ENCODE measurements at regions not wholly inside any gene's neighbourhood (a gene's known extent, or its start where the extent isn't known, plus 50 kb on each side); places are given as distances from the start of the nearest gene placed in this dataset.

- H3K27ac ChIP-seq (ENCODE audit: low read depth in 2 of 2, low read length in 1 of 2), result peak overlapping the region in 1 of 2 experiments; percentile 97; a peak in 2 of 4 replicates
- no peak for DNase-seq
Measured at GRCh38 chr11:109035284-109035683, 370.4 kb downstream of the DDX10 start.

DNA sequence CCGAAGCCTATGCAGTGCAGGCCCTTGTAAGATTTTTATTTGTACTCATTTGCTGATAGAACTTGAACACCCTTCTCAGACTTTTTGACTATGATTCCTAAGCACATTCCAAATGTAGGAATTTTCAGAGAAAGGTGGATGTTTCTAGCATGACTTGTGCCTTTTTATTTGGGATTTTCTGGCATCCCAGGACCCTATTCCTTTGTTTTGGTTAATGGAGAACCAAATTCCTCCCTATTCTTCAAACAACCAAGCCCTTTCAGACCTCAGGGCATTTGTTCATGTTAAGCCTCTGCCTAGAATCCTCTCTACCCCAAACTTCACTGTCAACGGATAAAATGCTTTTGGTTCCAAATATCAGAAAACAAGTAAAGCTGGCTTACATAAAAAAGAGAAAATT is 371.1 kb downstream of the DDX10 start:
- Histone ChIP-seq H3K9me2 (no peaks in the 10 kb centered on the region), H3F3A (replicated peaks; ENCODE audit: insufficient read depth) (peaks cover 59% of the 10 kb centered on the region), H3K9ac (no peak overlapping the region), H3K79me2 (ENCODE audit: insufficient read depth) (no peaks in the 10 kb centered on the region), H3K9me3 (no peaks in the 10 kb centered on the region), H3K4me1 (ENCODE audit: control insufficient read depth in 1 of 2, insufficient read depth in 2 of 2, low read depth in 1 of 2, low read length in 1 of 2) (peaks cover 0 to 47% of the 10 kb centered on the region in 2 experiments; a peak in 2 of 4 replicates), H3K27ac (ENCODE audit: low read depth in 2 of 2, low read length in 1 of 2) (peak overlapping the region in 1 of 2 experiments; percentile 97; a peak in 2 of 4 replicates), H3K27me3 (ENCODE audit: insufficient read depth) (no peaks in the 10 kb centered on the region), H2AFZ (ENCODE audit: low read depth) (peak overlapping the region; percentile 63; the same call in 1 of the 2 replicates), H3K4me2 (no peak overlapping the region), H3K36me3 (replicated peaks in 1 of 2; ENCODE audit: control insufficient read depth in 1 of 2, insufficient read depth in 2 of 2, low read length in 1 of 2) (no peaks in the 10 kb centered on the region), H4K20me1 (ENCODE audit: insufficient read depth) (no peaks in the 10 kb centered on the region), H3K4me3 (ENCODE audit: low read depth in 2 of 2, low read length in 1 of 2) (no peak overlapping the region)
- ChIA-PET CTCF (no interaction called here), POLR2A (no interaction called here)
- WGBS (ENCODE audit: low lambda C conversion rate), result 83% methylated on average over 2 of the region's 2 CpGs
- no peak for DNase-seq
- TF ChIP-seq, protein P1, sequence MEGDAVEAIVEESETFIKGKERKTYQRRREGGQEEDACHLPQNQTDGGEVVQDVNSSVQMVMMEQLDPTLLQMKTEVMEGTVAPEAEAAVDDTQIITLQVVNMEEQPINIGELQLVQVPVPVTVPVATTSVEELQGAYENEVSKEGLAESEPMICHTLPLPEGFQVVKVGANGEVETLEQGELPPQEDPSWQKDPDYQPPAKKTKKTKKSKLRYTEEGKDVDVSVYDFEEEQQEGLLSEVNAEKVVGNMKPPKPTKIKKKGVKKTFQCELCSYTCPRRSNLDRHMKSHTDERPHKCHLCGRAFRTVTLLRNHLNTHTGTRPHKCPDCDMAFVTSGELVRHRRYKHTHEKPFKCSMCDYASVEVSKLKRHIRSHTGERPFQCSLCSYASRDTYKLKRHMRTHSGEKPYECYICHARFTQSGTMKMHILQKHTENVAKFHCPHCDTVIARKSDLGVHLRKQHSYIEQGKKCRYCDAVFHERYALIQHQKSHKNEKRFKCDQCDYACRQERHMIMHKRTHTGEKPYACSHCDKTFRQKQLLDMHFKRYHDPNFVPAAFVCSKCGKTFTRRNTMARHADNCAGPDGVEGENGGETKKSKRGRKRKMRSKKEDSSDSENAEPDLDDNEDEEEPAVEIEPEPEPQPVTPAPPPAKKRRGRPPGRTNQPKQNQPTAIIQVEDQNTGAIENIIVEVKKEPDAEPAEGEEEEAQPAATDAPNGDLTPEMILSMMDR (IDR thresholded peaks at IDR 0.05), result no peak
- TF ChIP-seq GATA2 (CRISPR knock-in tag; IDR thresholded peaks at IDR 0.05) (no peak), MXI1 (IDR thresholded peaks at IDR 0.05; ENCODE audit: low read depth, low read length) (no peak), NRF1 (IDR thresholded peaks at IDR 0.05; ENCODE audit: low read depth, low read length) (no peak), FOXM1 (IDR thresholded peaks at IDR 0.05; ENCODE audit: low read depth) (no peak), SMC3 (IDR thresholded peaks at IDR 0.05; ENCODE audit: low read depth, low read length) (no peak), REST (IDR thresholded peaks at IDR 0.05; ENCODE audit: low read depth, low read length) (no peak), SIN3A (IDR thresholded peaks at IDR 0.05; ENCODE audit: borderline replicate concordance, low read depth, low read length) (no peak), NFIC (IDR thresholded peaks at IDR 0.05; ENCODE audit: borderline replicate concordance) (no peak), TAF1 (IDR thresholded peaks at IDR 0.05; ENCODE audit: borderline replicate concordance, low read depth, low read length) (no peak), CHD2 (IDR thresholded peaks at IDR 0.05; ENCODE audit: low read length, partially characterized antibody) (no peak), RCOR1 (IDR thresholded peaks at IDR 0.05; ENCODE audit: low read length) (no peak)

More at GRCh38 chr11:109035284-109035683, 370.4 kb downstream of the DDX10 start:
- Histone ChIP-seq H4K20me1 (ENCODE audit: insufficient read depth) (no peaks in the 10 kb centered on the region), H3F3A (replicated peaks; ENCODE audit: insufficient read depth) (peaks cover 59% of the 10 kb centered on the region), H3K4me1 (ENCODE audit: control insufficient read depth in 1 of 2, insufficient read depth in 2 of 2, low read depth in 1 of 2, low read length in 1 of 2) (peaks cover 0 to 47% of the 10 kb centered on the region in 2 experiments; a peak in 2 of 4 replicates), H3K9me2 (no peaks in the 10 kb centered on the region), H2AFZ (ENCODE audit: low read depth) (0 out of 2 replicates have a peak overlapping the region, but pooled peaks have one; percentile 63), H3K79me2 (ENCODE audit: insufficient read depth) (no peaks in the 10 kb centered on the region), H3K36me3 (replicated peaks in 1 of 2; ENCODE audit: control insufficient read depth in 1 of 2, insufficient read depth in 2 of 2, low read length in 1 of 2) (no peaks in the 10 kb centered on the region), H3K4me2 (peak overlapping the region; percentile 69; the same call in 1 of the 2 replicates), H3K9ac (peak overlapping the region; percentile 63; the same call in 1 of the 2 replicates), H3K4me3 (ENCODE audit: low read depth in 2 of 2, low read length in 1 of 2) (no peak overlapping the region), H3K9me3 (no peaks in the 10 kb centered on the region), H3K27me3 (ENCODE audit: insufficient read depth) (no peaks in the 10 kb centered on the region)
- ChIA-PET CTCF (no interaction called here), POLR2A (no interaction called here)
- TF ChIP-seq EZH2phosphoT487 (IDR thresholded peaks at IDR 0.05; ENCODE audit: borderline replicate concordance, low read depth), result no peak
- no peak for TF ChIP-seq FOXM1 (IDR thresholded peaks at IDR 0.05; ENCODE audit: low read depth)
- TF ChIP-seq SIN3A (IDR thresholded peaks at IDR 0.05; ENCODE audit: borderline replicate concordance, low read depth, low read length), result no peak
- TF ChIP-seq GABPA (IDR thresholded peaks at IDR 0.05; ENCODE audit: low read depth), result no peak
- TF ChIP-seq NRF1 (IDR thresholded peaks at IDR 0.05; ENCODE audit: low read depth, low read length), result no peak
- TF ChIP-seq EP300 (IDR thresholded peaks at IDR 0.05; ENCODE audit: borderline replicate concordance in 1 of 2, low read depth in 1 of 2, low read length in 1 of 2), result no peak
- TF ChIP-seq CHD2 (IDR thresholded peaks at IDR 0.05; ENCODE audit: low read length, partially characterized antibody), result no peak
- no peak for TF ChIP-seq POLR2AphosphoS5 (IDR thresholded peaks at IDR 0.05; ENCODE audit: low read depth, low read length)
- TF ChIP-seq FOXJ3 (CRISPR knock-in tag; IDR thresholded peaks at IDR 0.05), result no peak
- TF ChIP-seq RXRA (IDR thresholded peaks at IDR 0.05; ENCODE audit: borderline replicate concordance, low read depth), result no peak
- TF ChIP-seq RFX5 (IDR thresholded peaks at IDR 0.05; ENCODE audit: low read length), result no peak
- TF ChIP-seq YY1 (IDR thresholded peaks at IDR 0.05; ENCODE audit: low read depth), result no peak
- no peak for TF ChIP-seq JUND (IDR thresholded peaks at IDR 0.05)
- no peak for TF ChIP-seq PBX3 (IDR thresholded peaks at IDR 0.05)
- TF ChIP-seq RAD21 (IDR thresholded peaks at IDR 0.05; ENCODE audit: low read length), result no peak
- TF ChIP-seq TEAD4 (IDR thresholded peaks at IDR 0.05; ENCODE audit: borderline replicate concordance, insufficient read depth), result no peak
- TF ChIP-seq ELF1 (IDR thresholded peaks at IDR 0.05), result no peak
- WGBS (ENCODE audit: low lambda C conversion rate), result 96% methylated on average over 1 of the region's 1 CpG

All from SK-N-SH (cell line).